H9 (cell line): ENCODE measurements at regions not wholly inside any gene's neighbourhood (a gene's known extent, or its start where the extent isn't known, plus 50 kb on each side); places are given as distances from the start of the nearest gene placed in this dataset.

Experiments used
- DNase-seq: peaks from one replicate; pipeline ENCODE4 v3.0.0-alpha.2; 2017
- H2AFZ ChIP-seq: one replicate; pipeline ENCODE4 v1.6.1; 2013; ENCODE audit warnings: mild to moderate bottlenecking, low read length, control low read depth, moderate library complexity
- H2AK5ac ChIP-seq: 2 replicates; pipeline ENCODE4 v1.6.1; 2013; ENCODE audit warnings: low read length, control low read depth, mixed read lengths; ENCODE audit not compliant: insufficient read length
- H2BK120ac ChIP-seq: one replicate; pipeline ENCODE4 v1.6.1; 2013; ENCODE audit warnings: low read depth, mild to moderate bottlenecking, low read length, control low read depth, inconsistent platforms; ENCODE audit not compliant: poor library complexity, severe bottlenecking
- H2BK12ac ChIP-seq: 2 replicates; pipeline ENCODE4 v1.6.1; 2013; ENCODE audit warnings: low read length, control low read depth, mixed read lengths, low read depth; ENCODE audit not compliant: insufficient read length
- H2BK15ac ChIP-seq: 2 replicates; pipeline ENCODE4 v1.6.1; 2013; ENCODE audit warnings: low read depth, low read length, control low read depth
- H2BK20ac ChIP-seq: one replicate; pipeline ENCODE4 v1.6.1; 2013; ENCODE audit warnings: low read depth, mild to moderate bottlenecking, low read length, control low read depth, inconsistent platforms; ENCODE audit not compliant: poor library complexity, severe bottlenecking
- H2BK5ac ChIP-seq: 2 replicates; pipeline ENCODE4 v1.6.1; 2013; ENCODE audit warnings: low read length, control low read depth, mixed read lengths; ENCODE audit not compliant: insufficient read length
- H3K14ac ChIP-seq: 2 replicates; pipeline ENCODE4 v1.6.1; 2013; ENCODE audit warnings: low read length, control low read depth; ENCODE audit not compliant: insufficient read depth
- H3K18ac ChIP-seq: 2 replicates; pipeline ENCODE4 v1.6.1; 2013; ENCODE audit warnings: low read depth, mild to moderate bottlenecking, mixed read lengths, low read length, control low read depth; ENCODE audit not compliant: insufficient read length
- H3K23ac ChIP-seq: 2 replicates; pipeline ENCODE4 v1.6.1; 2013; ENCODE audit warnings: low read length, control low read depth, mixed read lengths, low read depth; ENCODE audit not compliant: insufficient read length
- H3K23me2 ChIP-seq: 2 replicates; pipeline ENCODE4 v1.6.1; 2013; ENCODE audit warnings: low read depth, mild to moderate bottlenecking, mixed read lengths, low read length, control low read depth; ENCODE audit not compliant: insufficient read length, poor library complexity, severe bottlenecking
- H3K27ac ChIP-seq: 2 replicates; pipeline ENCODE4 v1.5.1; 2013; ENCODE audit warnings: low read length, control low read depth, mixed read lengths, low read depth; ENCODE audit not compliant: insufficient read length
- H3K27me3 ChIP-seq: 2 replicates; pipeline ENCODE4 v1.6.1; 2013; ENCODE audit warnings: low read length, control low read depth, inconsistent platforms; ENCODE audit not compliant: insufficient read depth
- H3K4ac ChIP-seq: 2 replicates; pipeline ENCODE4 v1.6.1; 2013; ENCODE audit warnings: low read depth, mild to moderate bottlenecking, control low read depth, inconsistent platforms, low read length, moderate library complexity
- H3K4me1 ChIP-seq: 2 replicates; pipeline ENCODE4 v1.6.1; 2013; ENCODE audit warnings: low read length, control low read depth, inconsistent platforms; ENCODE audit not compliant: insufficient read depth
- H3K4me2 ChIP-seq: 2 replicates; pipeline ENCODE4 v1.6.1; 2013; ENCODE audit warnings: low read length, control low read depth, mixed read lengths; ENCODE audit not compliant: insufficient read length, insufficient read depth
- H3K56ac ChIP-seq: 2 replicates; pipeline ENCODE4 v1.6.1; 2013; ENCODE audit warnings: low read depth, mild to moderate bottlenecking, mixed read lengths, low read length, control low read depth; ENCODE audit not compliant: insufficient read length
- H3K79me1 ChIP-seq: 2 replicates; pipeline ENCODE4 v1.6.1; 2013; ENCODE audit warnings: low read depth, mild to moderate bottlenecking, moderate library complexity, low read length, control low read depth, inconsistent platforms; ENCODE audit not compliant: insufficient read depth, poor library complexity, severe bottlenecking
- H3K79me2 ChIP-seq: 2 replicates; pipeline ENCODE4 v1.6.1; 2013; ENCODE audit warnings: low read length, control low read depth, inconsistent platforms; ENCODE audit not compliant: insufficient read depth
- H3K9ac ChIP-seq: 2 replicates; pipeline ENCODE4 v1.6.1; 2013; ENCODE audit warnings: low read length, control low read depth, mixed read lengths; ENCODE audit not compliant: insufficient read length; ENCODE audit errors: extremely low read depth
- H3K9me3 ChIP-seq: one replicate; pipeline ENCODE4 v1.6.1; 2013; ENCODE audit warnings: low read depth, low read length, inconsistent platforms; ENCODE audit not compliant: control insufficient read depth
- H3T11ph ChIP-seq: one replicate; pipeline ENCODE4 v1.6.1; 2013; ENCODE audit warnings: mild to moderate bottlenecking, low read length, control low read depth, inconsistent platforms
- H4K20me1 ChIP-seq: one replicate; pipeline ENCODE4 v1.6.1; 2013; ENCODE audit not compliant: control insufficient read depth, insufficient read length, insufficient read depth
- H4K5ac ChIP-seq: 2 replicates; pipeline ENCODE4 v1.6.1; 2013; ENCODE audit warnings: low read depth, mild to moderate bottlenecking, mixed read lengths, low read length, control low read depth; ENCODE audit not compliant: insufficient read length
- H4K8ac ChIP-seq: replicated peaks from 2 replicates; pipeline ENCODE4 v1.6.1; 2013; ENCODE audit warnings: low read length, control low read depth, mixed read lengths, low read depth; ENCODE audit not compliant: insufficient read length
- H4K91ac ChIP-seq: 2 replicates; pipeline ENCODE4 v1.6.1; 2013; ENCODE audit warnings: low read depth, mild to moderate bottlenecking, moderate library complexity, mixed read lengths, low read length, control low read depth; ENCODE audit not compliant: insufficient read length
- H3K27ac Mint-ChIP-seq, 3 experiments: 2 replicates in 2 of 3; 3 replicates in 1 of 3; pipeline ENCODE4 v1.8.0; 2020 to 2021; ENCODE audit warnings: mixed read lengths in 3 of 3, mild to moderate bottlenecking in 1 of 3, moderate library complexity in 1 of 3
- H3K27me3 Mint-ChIP-seq: 2 replicates; pipeline ENCODE4 v1.8.0; 2021; ENCODE audit warnings: low read depth, mild to moderate bottlenecking, moderate library complexity, mixed read lengths
- H3K36me3 Mint-ChIP-seq, 3 experiments: 2 replicates in 2 of 3; 3 replicates in 1 of 3; pipeline ENCODE4 v1.8.0; 2020 to 2021; ENCODE audit warnings: low read depth in 3 of 3, mixed read lengths in 3 of 3; ENCODE audit not compliant: insufficient read depth in 1 of 3
- H3K4me1 Mint-ChIP-seq, 2 experiments: 2 replicates each; pipeline ENCODE4 v1.8.0; 2020; ENCODE audit warnings: mixed read lengths in 2 of 2
- H3K4me3 Mint-ChIP-seq, 2 experiments: 2 replicates in 1 of 2; 3 replicates in 1 of 2; pipeline ENCODE4 v1.8.0; 2020 to 2021; ENCODE audit warnings: mild to moderate bottlenecking in 2 of 2, mixed read lengths in 2 of 2, moderate library complexity in 1 of 2
- H3K9me3 Mint-ChIP-seq, 2 experiments: 2 replicates in 1 of 2; 3 replicates in 1 of 2; pipeline ENCODE4 v1.8.0; 2020; ENCODE audit warnings: mild to moderate bottlenecking in 2 of 2, mixed read lengths in 2 of 2, moderate library complexity in 1 of 2
- WGBS: extraction: QIAGEN DNeasy Blood & Tissue Kit; methylation state at CpG from one replicate; pipeline ENCODE4 v1.1.7; 2013; ENCODE audit warnings: missing lambda C conversion rate, low lambda C conversion rate, mixed read lengths; ENCODE audit not compliant: insufficient read length; ENCODE audit errors: extremely low coverage; 5-methylcytosine and 5-hydroxymethylcytosine counted together
- TF ChIP-seq, protein P1 (sequence below): fragments of 200-600 bp; sonication (generic); conservative IDR thresholded peaks from 3 replicates; pipeline ENCODE4 v1.8.0; 2021; ENCODE audit warnings: antibody characterized with exemption, mild to moderate bottlenecking

DNA sequence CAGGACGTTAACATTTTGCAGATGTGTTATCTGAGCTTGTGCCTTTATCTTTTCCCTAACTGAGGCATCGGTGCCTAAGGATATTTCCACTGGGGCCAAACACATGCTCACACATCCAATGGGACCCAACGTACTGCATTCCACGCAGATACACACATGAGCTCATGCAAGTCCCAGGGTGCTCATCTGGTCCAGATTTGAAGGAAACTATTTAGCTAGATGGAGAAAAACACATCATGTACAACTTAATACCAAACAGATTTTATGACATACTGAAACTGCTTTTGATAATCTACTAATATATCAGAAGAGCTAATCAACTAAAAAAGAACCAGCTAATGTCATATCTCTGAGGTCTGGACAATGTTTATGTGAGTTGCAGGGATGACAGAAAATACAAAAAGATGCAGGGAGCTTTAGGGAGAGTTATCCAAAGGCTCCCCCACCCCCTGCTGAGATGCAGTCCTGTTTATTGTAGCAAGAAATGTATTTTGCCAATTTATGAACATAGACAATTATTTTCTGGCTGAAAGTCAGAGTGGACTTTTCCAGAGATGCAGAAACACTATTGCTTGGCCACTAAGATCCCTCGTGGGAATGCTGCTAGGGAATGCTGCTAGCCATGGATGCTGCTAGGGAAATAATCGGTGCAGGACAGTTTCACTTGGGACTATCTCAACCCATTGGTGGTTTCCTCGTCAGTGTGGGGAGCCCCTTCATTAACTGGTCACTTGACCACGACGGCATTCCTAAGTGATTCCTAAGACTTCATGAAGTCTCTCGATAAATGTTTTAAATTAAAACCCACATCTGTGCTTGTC lies 172.8 kb downstream of the SMIM20 start:
- H4K5ac ChIP-seq: no peak overlapping the region
- peaks cover 4 to 13% (median 9%) of the 10 kb centered on the region in 3 experiments; a peak in 6 of 7 replicates for H3K36me3 Mint-ChIP-seq

More for the DNA sequence above, 172.8 kb downstream of the SMIM20 start:
- H3K27ac Mint-ChIP-seq: no peak overlapping the region
- no peak overlapping the region for H3K23ac ChIP-seq
- H3K79me2 ChIP-seq: no peaks in the 10 kb centered on the region
- H4K8ac ChIP-seq: no peak overlapping the region
- H3K4me3 Mint-ChIP-seq: no peak overlapping the region
- no peak overlapping the region for H2AFZ ChIP-seq
- no peaks in the 10 kb centered on the region for H4K20me1 ChIP-seq
- no peaks in the 10 kb centered on the region for H3K27me3 Mint-ChIP-seq
- 0 out of 2 replicates have a peak, but pooled peaks cover 2% of the 10 kb centered on the region for H3K4me1 ChIP-seq
- no peak overlapping the region for H3K14ac ChIP-seq
- no peak overlapping the region for H2BK15ac ChIP-seq
- no peaks in the 10 kb centered on the region for H3K23me2 ChIP-seq
- no peak overlapping the region for H2BK20ac ChIP-seq
- H2BK120ac ChIP-seq: no peak overlapping the region
- H2BK12ac ChIP-seq: no peak overlapping the region
- H3K4me1 Mint-ChIP-seq: peaks cover 9 to 13% of the 10 kb centered on the region in 2 experiments
- no peaks in the 10 kb centered on the region for H3K9me3 ChIP-seq
- H3K18ac ChIP-seq: no peak overlapping the region
- no peak overlapping the region for H2BK5ac ChIP-seq
- H4K91ac ChIP-seq: no peak overlapping the region
- no CpG with 5 or more reads among the region's 10 CpGs for WGBS
- H3K27ac ChIP-seq: no peak overlapping the region
- H3K9ac ChIP-seq: no peak overlapping the region
- H2AK5ac ChIP-seq: no peak overlapping the region
- TF ChIP-seq, protein P1, sequence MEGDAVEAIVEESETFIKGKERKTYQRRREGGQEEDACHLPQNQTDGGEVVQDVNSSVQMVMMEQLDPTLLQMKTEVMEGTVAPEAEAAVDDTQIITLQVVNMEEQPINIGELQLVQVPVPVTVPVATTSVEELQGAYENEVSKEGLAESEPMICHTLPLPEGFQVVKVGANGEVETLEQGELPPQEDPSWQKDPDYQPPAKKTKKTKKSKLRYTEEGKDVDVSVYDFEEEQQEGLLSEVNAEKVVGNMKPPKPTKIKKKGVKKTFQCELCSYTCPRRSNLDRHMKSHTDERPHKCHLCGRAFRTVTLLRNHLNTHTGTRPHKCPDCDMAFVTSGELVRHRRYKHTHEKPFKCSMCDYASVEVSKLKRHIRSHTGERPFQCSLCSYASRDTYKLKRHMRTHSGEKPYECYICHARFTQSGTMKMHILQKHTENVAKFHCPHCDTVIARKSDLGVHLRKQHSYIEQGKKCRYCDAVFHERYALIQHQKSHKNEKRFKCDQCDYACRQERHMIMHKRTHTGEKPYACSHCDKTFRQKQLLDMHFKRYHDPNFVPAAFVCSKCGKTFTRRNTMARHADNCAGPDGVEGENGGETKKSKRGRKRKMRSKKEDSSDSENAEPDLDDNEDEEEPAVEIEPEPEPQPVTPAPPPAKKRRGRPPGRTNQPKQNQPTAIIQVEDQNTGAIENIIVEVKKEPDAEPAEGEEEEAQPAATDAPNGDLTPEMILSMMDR: no peak
- DNase-seq: no peak
- no peak overlapping the region for H3K4me2 ChIP-seq
- H3T11ph ChIP-seq: no peak overlapping the region
- no peak overlapping the region for H3K56ac ChIP-seq
- H3K9me3 Mint-ChIP-seq: peaks cover 17 to 20% of the 10 kb centered on the region in 2 experiments
- H3K79me1 ChIP-seq: no peaks in the 10 kb centered on the region
- no peak overlapping the region for H3K4ac ChIP-seq
- H3K27me3 ChIP-seq: no peaks in the 10 kb centered on the region
